ENCODE measurements at regions not wholly inside any gene's neighbourhood (a gene's known extent, or its start where the extent isn't known, plus 50 kb on each side); places are given as distances from the start of the nearest gene placed in this dataset.
A peak's percentile ranks its signal among the peaks of the same experiment; 100 is the strongest.
"Not testable (repeated sequence)": the region's sequence is repeated elsewhere in the genome, so short reads cannot be mapped to it uniquely, and the experiment has no call there.

- DNase-seq = no peak
Observed at GRCh38 chr6:37580176-37580955, 80.7 kb upstream of the CCDC167 start.

- DNase-seq = no peak
Observed at GRCh38 chr6:37579444-37580067, 79.9 kb upstream of the CCDC167 start.

DNA sequence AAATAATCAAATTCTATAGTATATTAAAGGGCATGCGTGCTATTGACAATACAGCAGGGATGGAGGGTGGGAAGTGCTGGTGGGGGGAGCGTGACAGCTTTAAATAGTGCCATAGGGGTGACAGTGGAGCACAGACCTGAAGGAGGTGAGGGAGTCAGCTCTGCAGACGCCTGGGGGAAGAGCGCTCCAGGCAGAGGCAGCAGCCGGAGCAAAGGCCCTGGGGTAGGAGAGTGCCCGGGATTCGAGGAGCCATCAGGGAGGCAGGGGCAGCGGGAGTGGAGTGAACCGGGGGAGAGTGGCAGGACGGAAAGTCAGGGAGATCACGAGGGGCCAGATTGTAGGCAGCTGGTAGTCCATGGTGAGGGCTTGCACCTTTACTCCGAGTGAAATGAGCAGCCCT is 78.4 kb upstream of the CCDC167 start:
- no peak for DNase-seq

DNA sequence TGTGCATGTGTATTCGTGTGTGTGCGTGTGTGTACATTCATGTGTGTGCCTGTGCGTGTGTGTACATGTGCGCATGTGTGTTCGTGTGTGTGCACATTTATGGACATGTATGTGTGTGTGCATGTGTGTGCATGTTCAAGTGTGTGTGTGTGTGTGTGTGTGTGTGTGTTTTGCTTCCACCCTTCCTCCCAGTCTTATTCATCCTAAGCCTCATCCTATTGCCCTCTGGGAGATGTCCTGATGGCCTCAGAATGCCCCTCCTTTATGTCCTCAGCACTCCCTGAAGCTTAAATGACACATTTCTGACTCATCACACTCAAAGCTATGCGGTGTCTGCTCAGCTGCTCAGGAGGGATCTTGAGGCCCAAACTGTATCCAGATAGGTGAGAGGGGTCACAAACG is 76.6 kb upstream of the CCDC167 start:
- no peak for DNase-seq

GRCh38 chr6:37575221-37575620 is 75.5 kb upstream of the CCDC167 start:
- DNase-seq = no peak

DNA sequence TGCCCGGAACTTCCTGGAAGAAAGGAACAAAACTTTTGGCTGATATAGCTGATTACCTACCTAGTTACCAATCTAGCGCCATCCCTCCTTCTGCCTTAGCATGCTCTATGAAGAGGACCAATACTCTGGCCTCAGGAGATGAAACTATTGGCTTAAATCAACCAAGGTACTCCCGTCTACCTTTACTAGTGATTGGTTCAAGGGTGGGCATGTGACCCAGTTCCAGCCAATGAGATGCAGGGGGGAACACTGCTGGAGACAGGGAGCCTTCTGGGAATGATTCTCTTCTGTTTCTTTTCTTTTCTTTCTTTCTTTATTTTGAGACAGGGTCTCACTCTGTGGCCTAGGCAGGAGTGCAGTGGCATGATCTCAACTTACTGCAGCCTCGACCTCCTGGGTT is 72.6 kb upstream of the CCDC167 start:
- DNase-seq = no peak

DNA sequence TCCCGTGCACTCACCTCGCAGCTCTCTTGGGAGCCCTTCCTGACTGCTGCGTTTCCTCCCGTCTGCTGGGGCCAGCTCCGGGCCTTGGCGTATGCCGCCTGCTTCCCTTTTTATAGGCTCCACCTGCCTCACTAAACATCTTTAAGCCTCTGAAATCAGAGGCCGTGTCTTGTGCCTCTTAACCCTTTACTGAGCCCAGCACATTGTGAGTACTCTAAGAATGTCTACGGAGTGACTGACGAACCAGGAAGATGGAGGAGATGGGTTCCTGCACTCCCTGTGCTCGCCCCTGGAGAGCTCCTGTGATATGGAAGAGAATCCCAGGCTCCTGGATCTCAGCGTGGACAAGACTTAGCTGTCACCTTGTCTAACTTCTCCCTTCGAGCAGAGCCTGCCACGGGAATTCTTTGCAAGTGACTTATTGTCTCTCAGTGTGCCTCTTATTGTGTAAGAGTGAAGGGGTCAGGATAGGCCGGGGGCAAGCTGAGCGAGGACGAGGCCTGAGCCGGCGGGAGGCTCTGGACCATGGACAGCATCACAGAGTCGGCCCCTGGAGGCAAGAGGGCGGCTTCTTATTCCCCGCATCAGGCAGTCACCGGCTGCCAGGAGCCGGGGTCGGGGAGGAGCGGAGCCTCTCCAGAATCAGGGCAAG is 70.9 kb upstream of the CCDC167 start:
- no peak for DNase-seq

DNA sequence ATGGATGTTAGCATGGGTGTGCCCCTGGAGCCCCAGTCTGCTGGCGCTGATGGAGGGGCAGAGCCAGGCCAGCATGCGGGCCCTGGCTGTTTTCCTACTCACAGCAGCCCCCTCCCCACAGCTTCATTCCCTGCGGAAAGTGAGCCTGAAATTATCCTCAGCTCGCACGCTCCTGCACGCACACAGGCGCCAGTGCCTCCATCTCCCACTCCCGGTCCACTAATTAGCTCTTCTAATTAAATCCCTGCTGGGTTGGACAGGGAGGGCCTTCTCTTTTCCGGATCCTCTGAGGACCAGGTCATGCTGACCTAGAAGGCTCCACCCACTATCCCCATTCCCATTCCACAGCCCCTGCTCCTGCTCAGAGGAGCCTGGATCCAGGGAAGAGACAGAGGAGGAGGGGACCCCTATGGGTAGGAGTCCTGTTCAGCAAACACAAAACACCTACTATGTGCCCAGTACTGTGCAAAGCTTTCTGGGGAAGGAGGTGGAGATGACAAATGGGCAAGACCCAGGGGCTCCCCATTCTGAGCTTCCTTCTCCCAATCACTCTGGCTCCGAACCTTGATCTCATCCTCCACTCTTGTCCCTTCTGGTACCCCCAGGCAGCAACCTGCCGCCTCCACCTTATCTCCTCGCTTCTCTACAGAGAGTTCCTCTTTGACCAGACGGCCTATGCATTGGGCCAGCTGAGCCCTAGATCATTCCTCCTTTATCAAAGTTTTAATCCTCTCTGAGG is 70.2 kb upstream of the CCDC167 start:
- DNase-seq = no peak

- DNase-seq = no peak
Observed at GRCh38 chr6:37569317-37569716, 69.6 kb upstream of the CCDC167 start.

- DNase-seq = no peak
Observed at GRCh38 chr6:37566950-37567349, 67.3 kb upstream of the CCDC167 start.

GRCh38 chr6:37566111-37566949 is 66.6 kb upstream of the CCDC167 start:
- peak; percentile 93 for DNase-seq

GRCh38 chr6:37565267-37566110 is 65.8 kb upstream of the CCDC167 start:
- peak; percentile 88 for DNase-seq

DNA sequence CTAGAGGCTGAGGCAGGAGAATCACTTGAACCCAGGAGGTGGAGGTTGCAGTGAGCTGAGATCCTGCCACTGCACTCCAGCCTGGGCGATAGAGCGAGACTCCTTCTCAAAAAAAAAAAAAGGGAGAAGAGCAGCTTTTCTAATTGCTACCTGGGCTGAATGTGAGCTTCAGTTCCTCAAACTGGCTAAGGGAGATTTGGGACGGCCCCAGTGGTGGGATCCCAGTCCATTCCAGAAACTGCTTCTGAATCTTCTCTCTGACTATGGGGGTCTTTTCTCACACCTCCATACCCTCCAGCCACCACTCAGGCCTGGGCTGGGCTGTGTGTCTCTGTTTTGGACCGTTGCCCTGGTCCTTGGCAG is 63.2 kb upstream of the CCDC167 start:
- DNase-seq = not testable (repeated sequence)

DNA sequence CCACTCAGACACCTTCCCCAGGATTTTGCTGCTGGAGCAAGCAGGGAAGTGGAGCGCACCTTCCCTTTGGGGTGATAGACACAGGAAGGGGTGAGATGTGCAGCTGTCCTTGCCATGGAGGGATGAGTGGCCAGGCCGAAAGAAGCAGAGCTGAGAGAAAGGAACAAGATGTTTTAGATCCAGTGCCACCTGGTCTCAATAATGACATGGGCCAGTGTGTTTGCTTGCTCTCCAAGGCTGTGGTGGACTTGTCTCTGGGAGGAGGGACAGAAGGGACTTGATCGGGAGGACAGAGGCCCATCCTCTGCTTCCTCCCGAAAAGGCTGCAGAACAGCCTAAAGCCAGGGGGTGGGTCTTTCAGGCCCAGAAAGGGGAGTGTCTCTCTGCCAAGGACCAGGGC is 61.7 kb upstream of the CCDC167 start:
- DNase-seq = no peak

GRCh38 chr6:37560737-37561103 is 61.0 kb upstream of the CCDC167 start:
- no peak for DNase-seq

DNA sequence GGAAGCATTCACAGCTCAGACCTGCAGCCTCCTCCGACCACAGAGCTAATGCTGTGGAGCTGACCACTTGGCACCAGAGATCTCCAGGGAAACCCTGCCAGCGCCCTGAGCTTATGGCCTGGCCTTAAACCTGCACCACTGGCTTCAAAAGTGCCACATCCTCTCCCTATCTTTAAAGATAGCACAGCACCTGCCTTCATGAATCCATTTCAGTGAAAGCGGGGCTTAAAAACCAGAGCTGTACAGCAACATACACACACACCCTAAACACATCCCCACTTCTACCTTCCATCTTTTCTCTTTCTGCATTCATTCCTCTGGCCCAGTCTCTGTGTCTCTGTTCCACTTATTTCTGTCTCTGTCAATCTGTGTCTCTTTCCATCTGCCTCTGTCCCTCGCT is 59.8 kb upstream of the CCDC167 start:
- no peak for DNase-seq

DNA sequence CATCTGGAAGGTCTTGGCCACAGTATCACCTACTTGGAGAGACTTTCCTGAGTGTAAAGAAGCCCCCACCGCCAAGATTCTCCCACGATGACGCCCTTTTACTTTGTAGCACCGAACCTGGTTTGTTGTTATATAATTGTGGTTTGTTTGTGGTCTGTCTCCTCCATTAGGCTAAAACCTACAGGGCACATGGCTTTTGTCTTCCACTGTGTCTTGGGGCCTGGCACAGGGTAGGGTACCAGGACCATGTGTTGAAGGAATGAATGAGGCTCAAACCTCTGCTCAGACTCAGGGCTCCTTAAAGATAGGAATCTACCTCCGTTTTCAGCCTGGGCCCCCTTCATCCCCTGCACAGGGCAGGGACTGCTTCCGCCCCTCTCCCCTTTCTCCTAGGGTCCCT is 59.4 kb upstream of the CCDC167 start:
- DNase-seq = no peak

DNA sequence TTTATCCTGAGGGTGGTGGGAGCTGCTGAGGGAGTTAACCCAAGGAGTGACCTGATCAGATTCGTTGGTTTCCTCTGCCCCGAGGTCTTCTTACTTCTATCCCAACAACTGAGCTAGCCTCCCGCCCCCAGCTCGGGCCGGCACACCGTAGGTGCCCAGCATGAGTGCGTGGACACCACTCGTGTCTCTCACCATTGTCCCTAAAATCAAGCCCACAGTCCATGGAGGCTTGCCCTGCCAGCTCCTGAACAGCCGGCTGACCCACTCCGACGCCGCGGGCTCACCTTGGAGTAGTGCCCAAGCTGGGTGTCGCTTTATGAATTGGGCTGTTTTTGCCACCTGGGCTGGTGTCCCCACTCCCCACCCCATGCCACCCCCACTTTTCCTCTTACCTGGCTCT is 59.0 kb upstream of the CCDC167 start:
- DNase-seq = no peak

DNA sequence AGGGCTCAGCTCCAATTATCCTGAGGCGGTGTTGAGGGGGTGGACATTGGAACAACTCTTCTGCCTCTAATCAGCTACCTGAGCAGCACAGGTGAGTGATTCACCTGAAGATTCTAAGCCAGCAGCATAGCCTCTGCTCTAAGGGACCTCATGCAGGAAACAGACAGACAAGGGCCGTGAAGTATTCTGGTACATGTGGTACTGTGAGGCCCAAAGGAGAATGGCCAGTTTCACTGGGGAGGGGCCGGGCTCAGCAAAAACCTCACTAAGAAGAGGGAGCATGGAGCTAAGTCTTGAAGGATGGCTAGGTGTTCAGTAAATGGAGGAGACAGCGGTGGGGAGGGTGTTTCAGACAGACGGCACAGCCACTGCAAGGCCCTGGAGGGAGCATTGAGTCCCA is 58.5 kb upstream of the CCDC167 start:
- no peak for DNase-seq

- no peak for DNase-seq
Observed at GRCh38 chr6:37557645-37558114, 58.0 kb upstream of the CCDC167 start.

GRCh38 chr6:37556881-37557644 is 57.4 kb upstream of the CCDC167 start:
- DNase-seq = no peak
